ENCODE measurements at regions not wholly inside any gene's neighbourhood (a gene's known extent, or its start where the extent isn't known, plus 50 kb on each side); places are given as distances from the start of the nearest gene placed in this dataset.

DNA sequence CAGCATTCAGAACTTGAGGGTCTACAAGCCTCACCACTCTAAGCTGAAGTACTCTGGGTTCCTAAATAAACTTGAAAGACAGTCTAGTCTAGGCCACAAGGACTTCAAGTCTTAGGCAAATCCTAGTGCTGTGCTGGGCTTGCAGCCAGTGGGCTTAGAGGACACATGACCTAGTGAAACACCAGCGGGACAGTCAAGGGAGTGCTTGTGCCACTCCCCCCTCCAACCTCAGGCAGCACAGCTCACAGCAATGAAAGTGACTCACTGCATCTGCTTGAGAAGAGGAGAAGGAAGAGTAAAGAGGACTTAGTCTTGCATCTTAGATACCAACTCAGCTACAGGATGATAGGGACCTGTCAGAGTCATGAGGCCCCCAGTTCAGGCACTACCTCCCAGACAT, 438.1 kb downstream of the IPO8 start:
- no peak for DNase-seq (ENCODE audit: low read depth in 2 of 3, low spot score in 2 of 3)

DNA sequence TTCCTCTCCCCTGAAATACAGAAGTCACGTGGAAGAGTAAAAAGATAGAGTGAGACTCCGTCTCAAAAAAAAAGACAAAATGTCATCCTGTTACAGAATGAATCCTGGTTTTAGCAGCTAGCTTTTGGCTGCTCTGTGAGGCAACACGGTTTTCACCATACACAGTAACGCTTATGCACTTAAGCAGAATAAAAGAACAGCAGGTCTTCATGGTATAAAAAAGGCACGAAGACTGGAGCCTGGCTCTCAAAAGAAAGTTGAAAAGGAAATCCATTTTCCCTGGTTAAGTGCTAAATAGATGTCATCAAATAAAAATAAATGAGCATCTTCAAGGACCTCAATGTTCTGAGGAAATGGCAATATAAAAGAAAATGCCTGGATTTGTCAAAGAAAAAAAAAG, 444.1 kb downstream of the IPO8 start:
- DNase-seq (ENCODE audit: low read depth in 2 of 3, low spot score in 2 of 3) = no peak

DNA sequence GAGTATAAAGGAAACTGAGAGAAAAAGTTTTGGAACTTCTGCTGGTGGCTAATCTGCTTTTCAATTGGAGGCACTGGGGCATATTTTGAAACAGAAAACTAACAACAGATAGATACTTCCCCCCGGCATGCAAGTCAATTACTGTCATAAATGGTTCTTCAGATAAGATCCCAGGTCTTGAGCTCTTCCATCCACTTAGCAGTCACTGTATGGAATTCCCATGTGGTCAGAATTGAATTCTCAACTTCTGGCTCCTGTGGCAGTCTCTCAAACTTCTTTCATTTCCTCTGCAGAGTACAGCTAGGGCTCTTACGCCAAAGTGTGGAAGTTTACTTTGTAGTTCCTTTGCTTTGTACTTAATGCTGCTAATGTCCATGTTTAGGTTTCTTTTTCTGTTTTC, 452.2 kb downstream of the IPO8 start:
- no peak for DNase-seq (ENCODE audit: low read depth in 2 of 3, low spot score in 2 of 3)

DNA sequence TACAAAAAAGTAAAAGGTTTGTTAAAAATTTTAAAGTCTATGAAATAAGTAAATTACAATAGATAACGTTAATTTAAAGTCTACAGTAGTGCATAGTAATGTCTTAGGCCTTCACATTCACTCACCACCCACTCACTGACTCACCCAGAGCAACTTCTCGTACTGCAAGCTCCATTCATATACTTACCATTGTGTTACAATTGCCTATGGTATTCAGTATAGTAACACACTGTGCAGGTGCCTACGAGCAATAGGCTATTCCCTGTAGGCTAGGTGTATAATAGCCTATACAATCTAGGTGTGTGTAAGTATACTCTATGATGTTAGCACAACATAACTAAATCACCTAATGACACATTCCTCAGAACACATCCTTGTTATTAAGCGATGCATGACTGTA, 435.3 kb upstream of the TMTC1 start:
- no peak for DNase-seq (ENCODE audit: low read depth in 2 of 3, low spot score in 2 of 3)

DNA sequence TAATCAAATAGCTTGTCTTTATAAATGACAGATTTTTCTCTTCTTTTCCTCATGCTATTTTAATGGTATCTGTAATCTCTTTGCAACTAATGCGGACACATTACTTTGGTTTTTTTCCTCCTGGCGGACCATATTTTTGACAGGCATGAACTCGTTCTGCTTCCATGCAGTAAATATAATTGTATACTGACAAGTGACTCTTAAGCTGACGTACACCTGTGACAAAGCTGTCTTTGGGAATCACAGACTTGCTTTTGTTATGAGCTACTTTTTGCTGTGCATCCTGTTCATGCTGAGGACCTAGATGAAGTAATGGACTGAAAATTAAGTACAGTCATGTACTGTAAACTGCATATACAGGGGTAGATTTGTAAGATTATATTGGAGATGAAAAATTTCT, 434.3 kb upstream of the TMTC1 start:
- DNase-seq (ENCODE audit: low read depth in 2 of 3, low spot score in 2 of 3) = no peak

DNA sequence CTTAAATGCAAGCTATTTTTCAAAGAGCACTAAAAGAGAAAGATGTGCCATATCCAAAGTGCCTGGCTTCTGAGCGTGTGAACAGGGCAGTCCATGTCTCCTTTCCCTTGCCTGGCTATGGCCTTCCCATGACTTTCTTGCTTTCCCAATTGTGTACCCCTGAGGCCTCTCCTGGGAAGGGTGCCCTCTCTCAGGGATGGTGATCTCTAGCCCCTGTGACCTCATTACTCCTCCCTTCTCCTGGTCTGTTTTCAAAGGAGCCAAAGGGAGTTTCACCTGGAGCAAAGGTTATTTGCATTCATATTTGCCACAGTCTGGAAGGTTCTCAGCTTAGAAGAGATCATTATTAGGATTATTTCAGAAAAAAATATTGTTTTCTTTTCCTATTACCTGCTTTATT, 429.4 kb upstream of the TMTC1 start:
- no peak for DNase-seq (ENCODE audit: low read depth in 2 of 3, low spot score in 2 of 3)

DNA sequence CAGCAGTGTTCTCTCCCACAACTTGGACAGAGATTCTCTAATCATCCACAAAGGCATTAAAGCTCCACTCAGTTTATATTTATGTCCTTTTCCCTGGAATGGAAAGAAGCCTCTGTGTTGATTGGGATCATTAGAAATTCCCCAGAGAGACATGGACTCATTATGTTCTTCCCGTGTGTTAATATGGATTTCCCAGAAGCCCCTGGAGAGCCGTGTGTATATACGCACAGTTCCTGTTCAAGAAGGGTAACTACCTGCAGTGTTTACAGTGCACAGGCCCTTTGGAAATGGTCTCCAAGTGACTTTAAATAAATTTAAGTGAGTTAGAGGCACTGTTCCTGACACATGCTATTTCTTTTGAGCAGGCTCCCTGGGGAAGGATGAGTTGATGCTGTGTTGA, 428.0 kb upstream of the TMTC1 start:
- DNase-seq (ENCODE audit: low read depth in 2 of 3, low spot score in 2 of 3) = no peak

DNA sequence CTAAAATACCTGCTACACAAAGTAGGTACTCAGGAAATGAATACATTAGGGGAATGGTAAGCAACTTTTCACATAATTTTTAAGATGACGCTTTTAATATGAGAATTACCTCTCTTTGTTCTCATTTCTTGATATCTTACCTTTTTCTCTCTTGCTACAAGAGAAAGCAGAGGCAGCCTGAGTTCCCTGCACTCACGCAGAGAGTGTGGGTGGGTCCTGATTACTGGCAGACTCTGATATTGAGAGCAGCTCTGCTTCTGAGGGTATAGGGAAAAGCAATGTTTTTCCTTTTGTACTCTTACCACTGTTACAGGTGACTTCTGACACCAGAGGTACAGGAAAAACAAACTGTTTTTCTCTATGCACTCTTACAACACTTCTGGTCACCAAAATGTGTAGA, 420.2 kb upstream of the TMTC1 start:
- no peak for DNase-seq (ENCODE audit: low read depth in 2 of 3, low spot score in 2 of 3)

DNA sequence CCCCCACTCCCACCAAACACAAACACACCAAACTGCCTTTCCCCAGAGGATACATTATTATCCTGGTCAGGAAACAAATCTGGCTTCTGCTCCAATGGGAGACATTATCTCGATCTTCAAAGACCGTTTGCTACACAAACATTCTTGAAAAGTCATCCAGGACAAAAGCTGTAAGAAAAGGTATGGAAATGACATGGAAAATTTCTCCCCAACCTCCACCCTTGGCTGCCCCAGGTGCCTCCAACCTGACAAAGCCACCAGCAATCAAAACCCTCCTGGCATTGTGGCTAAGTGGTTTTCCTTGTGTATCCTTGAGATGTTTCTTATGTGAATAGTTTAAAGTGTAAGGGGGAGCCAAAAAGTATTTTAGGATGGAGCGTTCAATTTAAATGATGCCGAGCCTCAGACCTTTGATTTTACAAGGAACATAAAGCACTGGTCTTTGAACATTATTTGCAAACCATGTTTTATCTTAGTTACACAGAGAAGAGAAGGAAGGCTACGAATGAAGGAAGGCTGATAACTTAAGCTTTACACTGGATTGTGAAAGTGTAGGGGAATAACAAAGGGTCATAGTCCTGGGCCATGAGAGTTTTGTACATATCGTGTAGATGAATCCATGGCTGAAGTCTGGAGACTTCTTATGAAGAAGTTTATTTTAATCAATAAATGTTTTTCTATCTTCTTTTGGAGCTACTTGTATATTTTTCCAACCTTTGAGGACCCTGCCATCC, 418.9 kb upstream of the TMTC1 start:
- DNase-seq (ENCODE audit: low read depth in 2 of 3, low spot score in 2 of 3) = no peak

DNA sequence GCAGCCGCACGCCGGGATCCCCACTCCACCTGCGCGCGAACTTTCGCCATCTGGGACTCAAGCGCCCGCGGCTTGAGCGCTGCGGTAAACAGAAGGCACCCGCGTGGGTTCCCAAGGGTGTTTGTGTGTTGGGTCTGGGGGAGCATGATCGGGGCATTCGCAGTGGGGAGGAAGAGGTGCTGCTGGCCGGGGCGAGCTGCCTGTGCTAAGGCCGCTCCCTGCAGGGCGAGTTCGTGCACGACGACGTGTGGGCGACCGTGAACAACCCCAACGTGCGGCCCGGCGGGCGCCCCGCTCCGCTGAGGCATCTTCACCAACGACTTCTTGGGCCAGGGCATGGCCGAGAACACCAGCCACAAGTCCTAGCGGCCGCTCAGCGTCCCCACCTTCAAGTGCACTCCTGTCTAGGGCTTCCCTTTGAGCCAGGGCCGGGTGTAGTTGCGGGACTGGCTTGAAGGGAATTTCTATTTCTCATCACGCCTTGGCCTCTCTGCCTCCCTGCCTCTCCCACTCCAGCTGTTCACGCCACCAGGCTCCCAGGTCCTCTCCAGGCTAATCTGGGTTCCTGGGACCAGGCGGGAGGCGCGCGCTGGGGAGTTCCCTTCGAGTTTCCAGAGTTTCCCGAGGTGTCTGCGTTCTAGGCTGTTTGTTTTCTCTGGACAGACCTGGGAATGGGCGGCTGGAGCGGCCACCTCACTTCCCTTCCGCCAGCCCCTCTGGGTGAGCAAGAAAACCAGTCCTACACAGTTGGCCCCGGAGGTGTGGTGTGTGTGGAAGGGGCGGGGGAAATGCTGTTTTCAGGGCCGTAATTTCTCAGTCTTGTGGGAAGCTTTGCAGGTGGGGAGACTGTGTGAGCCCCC, 417.8 kb upstream of the TMTC1 start:
- no peak for DNase-seq (ENCODE audit: low read depth in 2 of 3, low spot score in 2 of 3)

DNA sequence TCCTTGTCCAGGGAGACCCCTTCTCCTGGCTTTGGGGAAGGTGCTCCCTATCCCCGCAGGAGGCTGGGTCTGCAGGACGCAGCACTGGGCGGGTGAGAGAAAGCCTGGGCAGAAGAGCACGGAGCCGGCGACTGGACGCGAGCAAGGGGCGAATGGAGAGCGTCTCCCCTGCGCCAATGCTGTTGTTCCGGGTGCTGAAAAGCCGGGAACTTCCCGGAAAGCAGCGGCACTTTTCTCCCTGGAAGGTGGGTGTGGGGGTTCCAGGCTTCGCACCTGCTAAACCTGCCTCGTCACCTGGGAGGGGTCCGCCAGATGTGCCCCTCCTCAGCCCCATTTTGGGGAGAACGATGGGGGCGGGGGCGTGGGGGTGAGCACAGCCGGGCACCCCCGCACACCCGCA, 417.1 kb upstream of the TMTC1 start:
- no peak for DNase-seq (ENCODE audit: low read depth in 2 of 3, low spot score in 2 of 3)

DNA sequence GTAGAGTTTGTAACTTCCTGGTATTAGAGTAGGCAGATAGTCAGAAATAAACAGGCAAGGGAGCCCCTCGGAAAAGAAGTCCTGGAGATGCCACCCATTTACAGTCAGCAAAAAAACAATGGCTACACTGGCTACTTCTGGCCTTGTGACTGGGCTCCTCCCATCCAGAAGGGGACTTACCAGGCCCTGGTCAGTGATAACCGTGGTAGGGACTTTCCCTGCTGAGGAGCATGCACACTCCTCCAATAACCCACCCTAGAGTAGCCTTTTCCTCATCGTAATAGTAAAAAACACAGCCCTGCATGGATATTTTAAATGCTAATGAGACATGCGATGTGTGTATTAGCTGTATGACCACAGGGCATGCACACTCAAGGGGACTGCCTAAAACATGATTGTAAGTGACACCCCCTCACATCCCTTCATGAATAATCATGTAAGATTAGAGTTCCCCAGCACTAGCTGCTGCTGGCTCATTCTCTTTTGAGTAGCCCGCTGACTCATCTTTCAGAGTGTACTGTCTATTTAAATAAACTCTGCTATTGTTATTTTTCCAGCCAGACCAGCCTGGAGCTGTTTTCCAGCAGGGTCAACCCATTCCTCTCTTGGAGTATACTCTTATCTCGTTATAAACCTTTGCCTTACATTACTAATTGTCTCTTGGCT, 413.8 kb upstream of the TMTC1 start:
- DNase-seq (ENCODE audit: low read depth in 2 of 3, low spot score in 2 of 3) = no peak

DNA sequence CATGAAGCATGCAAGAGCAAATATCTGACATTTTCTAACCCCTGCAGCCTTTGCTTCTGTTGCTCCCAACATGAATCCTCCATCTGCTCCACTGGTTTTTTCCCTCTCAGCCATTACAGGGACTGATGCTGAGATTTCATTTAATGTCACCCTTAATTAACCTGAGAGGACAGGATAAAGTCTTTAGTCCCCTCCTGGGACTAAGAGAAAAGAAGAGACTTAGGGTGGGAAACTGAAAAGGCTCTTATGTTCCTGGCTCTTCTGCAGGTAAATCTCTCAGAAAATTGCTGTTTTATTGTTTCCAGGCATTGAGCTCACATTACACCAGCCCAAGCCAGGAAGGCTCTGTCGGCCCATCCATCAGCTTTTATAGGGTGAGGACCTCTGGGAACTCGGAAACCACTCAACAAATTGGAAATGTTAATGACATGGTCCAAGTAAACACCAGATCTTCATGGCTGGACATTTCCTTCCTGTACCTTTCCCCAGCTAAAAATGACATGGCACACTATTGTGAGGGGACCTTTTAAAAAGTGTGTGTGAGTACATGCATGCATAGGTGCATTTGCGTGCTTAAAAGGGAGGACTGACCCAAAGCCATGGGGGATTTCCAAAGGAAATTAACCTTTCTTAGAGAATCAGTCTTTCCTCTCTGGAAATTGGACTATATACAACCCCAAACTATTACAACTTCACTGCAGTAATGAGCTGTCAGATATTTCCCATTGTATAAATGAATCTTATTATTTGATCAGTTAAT, 408.1 kb upstream of the TMTC1 start:
- no peak for DNase-seq (ENCODE audit: low read depth in 2 of 3, low spot score in 2 of 3)

DNA sequence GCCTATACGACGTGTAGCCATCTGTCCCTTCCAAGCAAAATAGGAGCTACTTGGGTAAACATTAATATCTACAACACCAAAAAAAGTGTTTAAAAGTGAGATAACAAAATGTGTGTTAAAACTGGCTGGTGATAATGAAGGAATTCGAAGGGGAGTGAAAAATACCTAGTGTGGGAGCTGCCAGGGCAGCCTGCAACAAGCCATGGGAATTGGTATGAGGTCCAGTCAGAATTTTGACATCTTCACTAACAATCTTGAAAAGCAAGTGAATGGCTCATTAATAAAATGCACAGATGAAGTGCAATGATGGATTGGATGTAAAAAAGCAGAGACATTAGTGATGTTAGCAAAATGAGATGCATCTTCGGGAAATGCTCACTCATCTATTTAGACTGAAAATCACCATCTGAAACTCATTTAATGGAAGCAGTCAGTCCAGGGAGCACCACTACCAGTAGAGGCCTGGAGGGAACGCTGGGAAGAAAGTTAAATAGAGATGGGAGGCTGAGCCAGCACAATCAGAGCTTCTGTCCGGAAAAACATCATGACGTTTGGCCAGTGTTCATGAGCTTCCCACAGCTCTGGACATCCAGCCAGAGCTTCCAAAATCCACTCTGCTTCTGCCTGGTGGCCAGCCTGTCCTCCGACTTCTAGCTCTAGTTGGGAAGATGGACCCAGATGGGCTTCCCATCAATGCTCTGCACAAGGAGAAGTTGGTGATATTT, 405.0 kb upstream of the TMTC1 start:
- no peak for DNase-seq (ENCODE audit: low read depth in 2 of 3, low spot score in 2 of 3)

DNA sequence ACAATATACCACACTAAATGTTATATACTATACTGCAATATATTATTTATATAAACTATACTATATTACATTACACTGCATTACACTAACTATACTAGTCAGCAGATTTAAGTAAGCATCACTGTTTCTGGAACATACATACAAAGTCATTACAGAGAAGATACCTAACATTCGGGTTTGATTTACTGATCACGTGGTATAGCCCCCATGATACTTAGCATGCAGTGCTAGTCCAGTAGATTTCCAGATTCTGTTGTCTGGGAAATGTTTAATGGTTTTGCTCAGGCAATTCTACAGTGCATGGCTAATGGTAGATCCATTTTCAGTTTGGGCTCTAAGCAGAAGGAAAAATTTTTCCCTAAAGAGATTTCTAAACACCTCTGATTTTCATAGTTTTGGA, 403.7 kb upstream of the TMTC1 start:
- DNase-seq (ENCODE audit: low read depth in 2 of 3, low spot score in 2 of 3) = no peak

DNA sequence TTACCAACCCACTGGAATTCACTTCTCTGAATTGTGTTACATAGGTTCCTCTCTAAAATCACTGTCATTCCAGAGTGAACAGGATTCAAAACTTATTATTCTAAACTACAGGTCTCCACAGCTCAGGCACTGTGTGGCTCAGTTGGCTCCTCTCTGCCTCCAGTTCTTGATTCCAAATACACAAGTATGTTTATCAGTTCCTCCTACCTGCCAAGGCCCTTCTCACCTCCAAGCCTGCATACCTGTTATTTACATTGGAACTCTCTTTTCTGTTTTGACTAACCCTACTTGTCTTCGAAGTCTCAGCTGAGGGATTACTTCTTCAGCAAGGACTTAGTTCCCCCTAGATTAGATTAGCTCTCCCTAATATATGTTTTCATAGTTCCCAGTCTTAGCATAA, 397.6 kb upstream of the TMTC1 start:
- no peak for DNase-seq (ENCODE audit: low read depth in 2 of 3, low spot score in 2 of 3)

DNA sequence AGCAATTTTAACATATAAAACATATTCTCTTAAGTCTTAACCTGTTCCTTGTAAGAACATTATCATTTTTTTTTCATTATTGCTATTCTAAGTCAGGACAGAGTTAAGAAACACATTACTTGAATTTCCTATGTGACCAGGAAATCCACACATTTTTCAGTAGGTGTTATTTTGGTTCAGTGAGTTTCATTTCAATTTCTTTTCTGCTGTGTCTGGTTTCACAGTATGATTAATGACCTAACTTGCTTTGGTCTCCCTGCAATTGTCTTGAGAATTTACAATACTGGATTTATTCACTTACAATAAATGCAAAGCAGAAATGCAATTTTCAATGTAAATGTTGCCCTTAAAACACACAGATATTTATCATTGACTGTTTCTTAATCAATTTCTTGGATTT, 396.9 kb upstream of the TMTC1 start:
- DNase-seq (ENCODE audit: low read depth in 2 of 3, low spot score in 2 of 3) = no peak

DNA sequence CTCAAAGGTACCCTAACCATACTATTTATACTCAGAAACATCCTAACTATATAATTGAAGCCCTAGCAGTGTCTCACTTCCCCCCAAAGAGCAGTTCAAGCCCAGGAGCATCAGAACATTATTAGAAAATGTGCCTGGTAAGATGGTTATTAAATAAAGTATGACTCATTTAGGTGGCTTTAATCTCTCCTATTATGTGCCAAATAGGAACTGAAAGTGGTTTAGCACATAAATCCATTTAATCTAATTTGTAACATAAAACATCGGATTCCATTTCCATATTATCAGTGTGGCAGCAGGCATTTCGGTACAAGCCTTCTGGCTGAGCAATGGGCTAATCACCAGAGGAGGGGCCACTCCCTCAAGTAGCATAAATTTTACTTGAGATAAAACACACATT, 395.2 kb upstream of the TMTC1 start:
- no peak for DNase-seq (ENCODE audit: low read depth in 2 of 3, low spot score in 2 of 3)

DNA sequence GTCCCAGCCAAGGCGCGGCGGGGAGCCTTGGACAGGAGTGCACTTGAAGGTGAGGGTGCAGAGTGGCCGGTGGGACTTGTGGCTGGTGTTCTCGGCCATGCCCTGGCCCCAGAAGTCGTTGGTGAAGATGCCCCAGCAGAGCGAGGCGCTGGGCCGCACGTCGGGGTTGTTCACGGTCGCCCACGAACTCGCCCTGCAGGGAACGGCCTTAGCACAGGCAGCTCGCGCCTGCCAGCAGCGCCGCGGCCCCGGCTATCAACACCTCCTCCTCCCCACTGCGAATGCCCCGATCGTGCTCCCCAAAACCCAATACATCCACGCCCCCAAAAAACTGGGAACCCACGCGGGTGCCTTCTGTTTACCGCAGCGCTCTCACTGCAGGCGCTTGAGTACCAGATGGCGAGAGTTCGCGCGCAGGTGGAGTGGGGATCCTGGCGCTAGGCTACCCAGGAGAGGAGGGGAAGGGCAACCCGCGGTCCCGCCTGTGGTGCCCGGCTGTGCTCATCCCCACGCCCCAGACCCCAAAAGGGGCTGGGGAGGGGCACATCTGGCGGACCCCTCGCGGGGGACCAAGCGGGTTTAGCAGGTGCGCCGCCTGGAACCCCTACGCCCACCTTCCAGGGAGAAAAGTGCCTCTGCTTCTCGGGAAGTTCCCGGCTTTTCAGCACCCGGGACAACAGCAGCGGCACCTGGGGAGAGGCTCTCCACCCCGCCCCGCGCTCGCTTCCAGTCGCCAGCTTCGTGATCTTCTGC, 386.3 kb upstream of the TMTC1 start:
- no peak for DNase-seq (ENCODE audit: low read depth in 2 of 3, low spot score in 2 of 3)
